Neural progenitor cell (in vitro differentiated cells): ENCODE measurements at regions not wholly inside any gene's neighbourhood (a gene's known extent, or its start where the extent isn't known, plus 50 kb on each side); places are given as distances from the start of the nearest gene placed in this dataset.

Source experiments
- EZH2 ChIP-seq: fragments of 200-600 bp; sonication (generic); IDR thresholded peaks from 2 replicates; pipeline ENCODE4 v1.6.1; 2017; ENCODE audit warnings: antibody characterized with exemption, mild to moderate bottlenecking, moderate library complexity
- TF ChIP-seq, protein P1 (sequence below): fragments of 200-600 bp; sonication (generic); IDR thresholded peaks from 2 replicates; pipeline ENCODE4 v1.5.1; 2017; ENCODE audit warnings: antibody characterized with exemption, mild to moderate bottlenecking

DNA sequence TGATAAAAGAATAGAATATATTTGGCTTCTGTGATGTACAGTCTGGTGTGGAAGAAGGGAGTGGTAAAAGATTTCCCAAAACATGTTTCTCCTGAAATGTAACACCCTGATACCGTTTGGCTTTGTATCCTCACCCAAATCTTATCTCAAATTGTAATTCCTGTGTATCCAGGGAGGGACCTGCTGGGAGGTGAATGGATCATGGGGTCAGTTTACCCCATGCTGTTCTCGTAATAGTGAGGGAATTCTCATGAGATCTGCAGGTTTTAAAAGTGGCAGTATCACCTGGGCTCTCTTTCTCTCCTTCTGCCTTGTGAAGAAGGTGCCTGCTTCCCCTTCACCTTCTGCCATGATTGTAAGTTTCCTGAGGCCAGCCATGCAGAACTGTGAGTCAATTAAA lies 1070.8 kb downstream of the IGSF11 start:
- TF ChIP-seq, protein P1, sequence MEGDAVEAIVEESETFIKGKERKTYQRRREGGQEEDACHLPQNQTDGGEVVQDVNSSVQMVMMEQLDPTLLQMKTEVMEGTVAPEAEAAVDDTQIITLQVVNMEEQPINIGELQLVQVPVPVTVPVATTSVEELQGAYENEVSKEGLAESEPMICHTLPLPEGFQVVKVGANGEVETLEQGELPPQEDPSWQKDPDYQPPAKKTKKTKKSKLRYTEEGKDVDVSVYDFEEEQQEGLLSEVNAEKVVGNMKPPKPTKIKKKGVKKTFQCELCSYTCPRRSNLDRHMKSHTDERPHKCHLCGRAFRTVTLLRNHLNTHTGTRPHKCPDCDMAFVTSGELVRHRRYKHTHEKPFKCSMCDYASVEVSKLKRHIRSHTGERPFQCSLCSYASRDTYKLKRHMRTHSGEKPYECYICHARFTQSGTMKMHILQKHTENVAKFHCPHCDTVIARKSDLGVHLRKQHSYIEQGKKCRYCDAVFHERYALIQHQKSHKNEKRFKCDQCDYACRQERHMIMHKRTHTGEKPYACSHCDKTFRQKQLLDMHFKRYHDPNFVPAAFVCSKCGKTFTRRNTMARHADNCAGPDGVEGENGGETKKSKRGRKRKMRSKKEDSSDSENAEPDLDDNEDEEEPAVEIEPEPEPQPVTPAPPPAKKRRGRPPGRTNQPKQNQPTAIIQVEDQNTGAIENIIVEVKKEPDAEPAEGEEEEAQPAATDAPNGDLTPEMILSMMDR, result no peak
- TF ChIP-seq EZH2, result no peak
